WTC11 (cell line): ENCODE measurements at regions not wholly inside any gene's neighbourhood (a gene's known extent, or its start where the extent isn't known, plus 50 kb on each side); places are given as distances from the start of the nearest gene placed in this dataset.

ENCODE experiments used
- KAT7 ChIP-seq: sonication (generic); formaldehyde crosslinking; IDR thresholded peaks from 2 replicates; pipeline ENCODE4 v1.8.1; 2023; ENCODE audit warnings: missing genetic modification reagents, mild to moderate bottlenecking, borderline replicate concordance
- TCF7 ChIP-seq: sonication (generic); formaldehyde crosslinking; IDR thresholded peaks from 2 replicates; pipeline ENCODE4 v1.8.0; 2022; ENCODE audit warnings: mild to moderate bottlenecking, low read depth, missing genetic modification reagents, moderate library complexity
- ZSCAN18 ChIP-seq: fragments of 250-450 bp; sonication (Bioruptor Pico); IDR thresholded peaks from 2 replicates; pipeline ENCODE4 v2.1.2; 2022; ENCODE audit warnings: mild to moderate bottlenecking, moderate library complexity

DNA sequence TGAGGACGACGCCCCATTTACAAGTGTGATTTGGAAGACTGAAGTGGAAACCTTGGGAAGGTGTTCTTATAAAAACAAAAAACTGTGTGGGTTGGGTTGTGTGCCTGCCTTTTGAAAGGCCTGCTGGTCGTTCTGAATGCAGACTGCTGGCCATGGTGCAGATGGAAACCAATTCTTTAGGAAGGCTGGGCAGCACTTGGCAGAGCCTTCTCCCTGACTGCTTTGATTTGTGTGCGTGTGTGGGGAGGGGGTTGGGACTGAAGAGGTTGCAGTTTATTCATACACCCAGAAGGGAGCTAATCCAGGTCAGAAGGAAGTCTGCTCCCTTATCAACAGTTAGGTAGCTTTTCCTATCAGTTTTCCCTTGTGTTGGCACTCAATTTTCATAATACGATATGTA lies 288.7 kb downstream of the SOX2 start:
- TF ChIP-seq TCF7 (CRISPR knock-in tag) (no peak), KAT7 (no peak), ZSCAN18 (CRISPR knock-in tag) (no peak)
